ENCODE measurements at regions not wholly inside any gene's neighbourhood (a gene's known extent, or its start where the extent isn't known, plus 50 kb on each side); places are given as distances from the start of the nearest gene placed in this dataset.

GRCh38 chrX:85499400-85499799 is 119.9 kb upstream of the POF1B start:
- no CpG with 5 or more reads among the region's 1 CpG for WGBS (ENCODE audit: insufficient coverage, low lambda C conversion rate)
- Histone ChIP-seq H3K27me3 (ENCODE audit: control insufficient read depth, insufficient read depth, low read length) (no peaks in the 10 kb centered on the region), H3K27ac (ENCODE audit: low read length) (no peak overlapping the region), H3K4me1 (ENCODE audit: control insufficient read depth, insufficient read depth, low read length) (no peaks in the 10 kb centered on the region), H3K4me3 (ENCODE audit: low read length) (no peak overlapping the region), H3K36me3 (ENCODE audit: control insufficient read depth, insufficient read depth, low read length) (no peaks in the 10 kb centered on the region), H3K9me3 (ENCODE audit: control insufficient read depth, low read depth, low read length) (no peaks in the 10 kb centered on the region)
- DNase-seq, result no peak

- Histone ChIP-seq H3K4me1 (ENCODE audit: control insufficient read depth, insufficient read depth, low read length) (no peaks in the 10 kb centered on the region), H3K36me3 (ENCODE audit: control insufficient read depth, insufficient read depth, low read length) (no peaks in the 10 kb centered on the region), H3K27me3 (ENCODE audit: control insufficient read depth, insufficient read depth, low read length) (no peaks in the 10 kb centered on the region), H3K9me3 (ENCODE audit: control insufficient read depth, low read depth, low read length) (no peaks in the 10 kb centered on the region), H3K4me3 (ENCODE audit: low read length) (no peak overlapping the region), H3K27ac (ENCODE audit: low read length) (no peak overlapping the region)
- 100% methylated on average over 1 of the region's 3 CpGs for WGBS (ENCODE audit: insufficient coverage, low lambda C conversion rate)
- no peak for DNase-seq
These were observed 114.4 kb upstream of the POF1B start for GRCh38 chrX:85493821-85494220.

- no peaks in the 10 kb centered on the region for H3K9me3 ChIP-seq (ENCODE audit: control insufficient read depth, low read depth, low read length)
- no peak overlapping the region for H3K27ac ChIP-seq (ENCODE audit: low read length)
- no peak overlapping the region for H3K4me3 ChIP-seq (ENCODE audit: low read length)
- H3K4me1 ChIP-seq (ENCODE audit: control insufficient read depth, insufficient read depth, low read length), result no peaks in the 10 kb centered on the region
- no peaks in the 10 kb centered on the region for H3K27me3 ChIP-seq (ENCODE audit: control insufficient read depth, insufficient read depth, low read length)
- no peak for DNase-seq
- no peaks in the 10 kb centered on the region for H3K36me3 ChIP-seq (ENCODE audit: control insufficient read depth, insufficient read depth, low read length)
These were observed 74.8 kb upstream of the POF1B start for GRCh38 chrX:85454295-85454694.

- Histone ChIP-seq H3K36me3 (ENCODE audit: control insufficient read depth, insufficient read depth, low read length) (no peaks in the 10 kb centered on the region), H3K4me3 (ENCODE audit: low read length) (no peak overlapping the region), H3K27me3 (ENCODE audit: control insufficient read depth, insufficient read depth, low read length) (no peaks in the 10 kb centered on the region), H3K27ac (ENCODE audit: low read length) (no peak overlapping the region), H3K9me3 (ENCODE audit: control insufficient read depth, low read depth, low read length) (no peaks in the 10 kb centered on the region), H3K4me1 (ENCODE audit: control insufficient read depth, insufficient read depth, low read length) (no peaks in the 10 kb centered on the region)
- DNase-seq, result no peak
- WGBS (ENCODE audit: insufficient coverage, low lambda C conversion rate), result no CpG with 5 or more reads among the region's 2 CpGs
These were observed 65.1 kb upstream of the POF1B start for GRCh38 chrX:85444613-85445012.

Data from large intestine (tissue), 3 donors.